Astrocyte (in vitro differentiated cells and primary cell): ENCODE measurements at regions not wholly inside any gene's neighbourhood (a gene's known extent, or its start where the extent isn't known, plus 50 kb on each side); places are given as distances from the start of the nearest gene placed in this dataset.

Experiments used
- EZH2 ChIP-seq: IDR thresholded peaks from 2 replicates; pipeline ENCODE4 v1.6.1; 2012; ENCODE audit warnings: mild to moderate bottlenecking, low read length, inconsistent platforms; ENCODE audit not compliant: insufficient read depth
- TF ChIP-seq, protein P1 (sequence below): IDR thresholded peaks from 2 replicates; pipeline ENCODE4 v1.5.1; 2011; ENCODE audit warnings: low read depth, mild to moderate bottlenecking, inconsistent platforms, low read length, moderate library complexity; ENCODE audit not compliant: insufficient read depth

GRCh38 chr4:147288512-147288911 lies 192.4 kb upstream of the EDNRA start:
- TF ChIP-seq EZH2: no peak
- TF ChIP-seq, protein P1, sequence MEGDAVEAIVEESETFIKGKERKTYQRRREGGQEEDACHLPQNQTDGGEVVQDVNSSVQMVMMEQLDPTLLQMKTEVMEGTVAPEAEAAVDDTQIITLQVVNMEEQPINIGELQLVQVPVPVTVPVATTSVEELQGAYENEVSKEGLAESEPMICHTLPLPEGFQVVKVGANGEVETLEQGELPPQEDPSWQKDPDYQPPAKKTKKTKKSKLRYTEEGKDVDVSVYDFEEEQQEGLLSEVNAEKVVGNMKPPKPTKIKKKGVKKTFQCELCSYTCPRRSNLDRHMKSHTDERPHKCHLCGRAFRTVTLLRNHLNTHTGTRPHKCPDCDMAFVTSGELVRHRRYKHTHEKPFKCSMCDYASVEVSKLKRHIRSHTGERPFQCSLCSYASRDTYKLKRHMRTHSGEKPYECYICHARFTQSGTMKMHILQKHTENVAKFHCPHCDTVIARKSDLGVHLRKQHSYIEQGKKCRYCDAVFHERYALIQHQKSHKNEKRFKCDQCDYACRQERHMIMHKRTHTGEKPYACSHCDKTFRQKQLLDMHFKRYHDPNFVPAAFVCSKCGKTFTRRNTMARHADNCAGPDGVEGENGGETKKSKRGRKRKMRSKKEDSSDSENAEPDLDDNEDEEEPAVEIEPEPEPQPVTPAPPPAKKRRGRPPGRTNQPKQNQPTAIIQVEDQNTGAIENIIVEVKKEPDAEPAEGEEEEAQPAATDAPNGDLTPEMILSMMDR: no peak
